Fibroblast of lung (primary cell): ENCODE measurements at regions not wholly inside any gene's neighbourhood (a gene's known extent, or its start where the extent isn't known, plus 50 kb on each side); places are given as distances from the start of the nearest gene placed in this dataset.

Source experiments
- EZH2 ChIP-seq: IDR thresholded peaks from 2 replicates; pipeline ENCODE4 v1.5.1; 2012; ENCODE audit warnings: low read length, control low read depth, mild to moderate bottlenecking; ENCODE audit errors: missing control alignments
- TF ChIP-seq, protein P1 (sequence below), 2 donors: IDR thresholded peaks in 1 of 2; conservative IDR thresholded peaks in 1 of 2; 1 replicate in 1 of 2; 2 replicates in 1 of 2; pipeline ENCODE4 v1.5.1; 2011 to 2012; ENCODE audit warnings: low read length in 2 of 2, control low read depth in 1 of 2, inconsistent platforms in 1 of 2, low read depth in 1 of 2, mild to moderate bottlenecking in 1 of 2

GRCh38 chr5:4954048-4954447 is 186.1 kb upstream of the ADAMTS16 start:
- TF ChIP-seq, protein P1, sequence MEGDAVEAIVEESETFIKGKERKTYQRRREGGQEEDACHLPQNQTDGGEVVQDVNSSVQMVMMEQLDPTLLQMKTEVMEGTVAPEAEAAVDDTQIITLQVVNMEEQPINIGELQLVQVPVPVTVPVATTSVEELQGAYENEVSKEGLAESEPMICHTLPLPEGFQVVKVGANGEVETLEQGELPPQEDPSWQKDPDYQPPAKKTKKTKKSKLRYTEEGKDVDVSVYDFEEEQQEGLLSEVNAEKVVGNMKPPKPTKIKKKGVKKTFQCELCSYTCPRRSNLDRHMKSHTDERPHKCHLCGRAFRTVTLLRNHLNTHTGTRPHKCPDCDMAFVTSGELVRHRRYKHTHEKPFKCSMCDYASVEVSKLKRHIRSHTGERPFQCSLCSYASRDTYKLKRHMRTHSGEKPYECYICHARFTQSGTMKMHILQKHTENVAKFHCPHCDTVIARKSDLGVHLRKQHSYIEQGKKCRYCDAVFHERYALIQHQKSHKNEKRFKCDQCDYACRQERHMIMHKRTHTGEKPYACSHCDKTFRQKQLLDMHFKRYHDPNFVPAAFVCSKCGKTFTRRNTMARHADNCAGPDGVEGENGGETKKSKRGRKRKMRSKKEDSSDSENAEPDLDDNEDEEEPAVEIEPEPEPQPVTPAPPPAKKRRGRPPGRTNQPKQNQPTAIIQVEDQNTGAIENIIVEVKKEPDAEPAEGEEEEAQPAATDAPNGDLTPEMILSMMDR (conservative IDR thresholded peaks at IDR 0.05 in 1 of 2, IDR thresholded peaks at IDR 0.05 in 1 of 2; ENCODE audit: low read depth in 1 of 2, low read length in 2 of 2) = no peak
- TF ChIP-seq EZH2 = no peak
